GM23338 (cell line): ENCODE measurements at regions not wholly inside any gene's neighbourhood (a gene's known extent, or its start where the extent isn't known, plus 50 kb on each side); places are given as distances from the start of the nearest gene placed in this dataset.

Experiments used
- ATAC-seq: fragments of 200-7000 bp; cut with Tn5 transposase; 3 replicates; pipeline ENCODE4 v1.9.1; 2020
- DNase-seq: peaks from one replicate; pipeline ENCODE4 v3.0.0-alpha.2; 2015; ENCODE audit warnings: low spot score
- H2AFZ ChIP-seq: fragments of 200-600 bp; sonication (generic); 2 replicates; pipeline ENCODE4 v1.8.0; 2016; ENCODE audit warnings: antibody characterized with exemption, mild to moderate bottlenecking, moderate library complexity
- H3F3A ChIP-seq: fragments of 200-600 bp; sonication (generic); replicated peaks from 2 replicates; pipeline ENCODE4 v1.8.0; 2017; ENCODE audit warnings: antibody characterized with exemption, mixed run types, low read depth
- H3K27ac ChIP-seq: fragments of 200-600 bp; sonication (generic); 2 replicates; pipeline ENCODE4 v1.6.1; 2016; ENCODE audit warnings: low read depth
- H3K27me3 ChIP-seq: fragments of 200-600 bp; sonication (generic); 2 replicates; pipeline ENCODE4 v1.8.0; 2016; ENCODE audit warnings: mild to moderate bottlenecking, mixed run types, moderate library complexity; ENCODE audit not compliant: insufficient read depth
- H3K36me3 ChIP-seq: fragments of 200-600 bp; sonication (generic); 2 replicates; pipeline ENCODE4 v1.8.0; 2016; ENCODE audit warnings: mild to moderate bottlenecking; ENCODE audit not compliant: insufficient read depth
- H3K4me1 ChIP-seq: fragments of 200-600 bp; sonication (generic); 2 replicates; pipeline ENCODE4 v1.8.0; 2016; ENCODE audit warnings: mild to moderate bottlenecking, moderate library complexity; ENCODE audit not compliant: insufficient read depth
- H3K4me2 ChIP-seq: fragments of 200-600 bp; sonication (generic); 2 replicates; pipeline ENCODE4 v1.7.1; 2017; ENCODE audit warnings: mixed run types
- H3K4me3 ChIP-seq: fragments of 200-600 bp; sonication (generic); 2 replicates; pipeline ENCODE4 v1.6.1; 2016; ENCODE audit warnings: mixed run types
- H3K79me2 ChIP-seq: fragments of 200-600 bp; sonication (generic); replicated peaks from 2 replicates; pipeline ENCODE4 v1.8.0; 2017; ENCODE audit warnings: mild to moderate bottlenecking; ENCODE audit not compliant: insufficient read depth
- H3K9me2 ChIP-seq: fragments of 200-600 bp; sonication (generic); 2 replicates; pipeline ENCODE4 v1.8.0; 2017; ENCODE audit not compliant: insufficient read depth
- H4K20me1 ChIP-seq: fragments of 200-600 bp; sonication (generic); replicated peaks from 2 replicates; pipeline ENCODE4 v1.8.0; 2017; ENCODE audit warnings: mild to moderate bottlenecking; ENCODE audit not compliant: insufficient read depth
- H3K27ac Mint-ChIP-seq: 2 replicates; pipeline ENCODE4 v1.8.0; 2020; ENCODE audit warnings: inconsistent platforms, mild to moderate bottlenecking, moderate library complexity, mixed read lengths
- H3K27me3 Mint-ChIP-seq: 3 replicates; pipeline ENCODE4 v1.8.0; 2022; ENCODE audit warnings: low read depth, mild to moderate bottlenecking, moderate library complexity, mixed read lengths, inconsistent platforms; ENCODE audit not compliant: insufficient read depth, poor library complexity
- H3K36me3 Mint-ChIP-seq: 3 replicates; pipeline ENCODE4 v1.8.0; 2021; ENCODE audit warnings: low read depth, mild to moderate bottlenecking, inconsistent platforms, moderate library complexity, mixed read lengths
- H3K4me1 Mint-ChIP-seq: 3 replicates; pipeline ENCODE4 v1.8.0; 2020; ENCODE audit warnings: mild to moderate bottlenecking, inconsistent platforms, mixed read lengths
- H3K4me3 Mint-ChIP-seq: 3 replicates; pipeline ENCODE4 v1.8.0; 2021; ENCODE audit warnings: moderate library complexity, mild to moderate bottlenecking, inconsistent platforms, mixed read lengths
- H3K9me3 Mint-ChIP-seq: 3 replicates; pipeline ENCODE4 v1.8.0; 2020; ENCODE audit warnings: moderate library complexity, mild to moderate bottlenecking, inconsistent platforms, mixed read lengths
- CREB1 ChIP-seq: fragments of 250-450 bp; sonication (Bioruptor Pico); IDR thresholded peaks from 2 replicates; pipeline ENCODE4 v1.5.0; 2020; ENCODE audit warnings: low read depth, mild to moderate bottlenecking, moderate library complexity
- CTCF ChIP-seq, 2 experiments: fragments of 200-600 bp in 1 of 2; sonication (generic) in 1 of 2; conservative IDR thresholded peaks; 2 replicates each; pipeline versions ENCODE4 v1.5.1 to v1.6.1; 2016 to 2017; ENCODE audit warnings: antibody characterized with exemption in 2 of 2, low read depth in 2 of 2, mild to moderate bottlenecking in 2 of 2, moderate library complexity in 1 of 2
- ETS1 ChIP-seq: IDR thresholded peaks from 2 replicates; pipeline ENCODE4 v1.6.1; 2016; ENCODE audit warnings: antibody characterized with exemption
- EZH2 ChIP-seq: fragments of 200-600 bp; sonication (generic); IDR thresholded peaks from one replicate; pipeline ENCODE4 v1.8.0; 2017; ENCODE audit warnings: antibody characterized with exemption, mild to moderate bottlenecking, low read depth; ENCODE audit not compliant: unreplicated experiment
- EZH2phosphoT487 ChIP-seq: fragments of 200-600 bp; sonication (generic); IDR thresholded peaks from one replicate; pipeline ENCODE4 v1.8.1; 2018; ENCODE audit warnings: antibody characterized with exemption; ENCODE audit not compliant: unreplicated experiment
- JUNB ChIP-seq: IDR thresholded peaks from one replicate; pipeline ENCODE4 v1.6.1; 2016; ENCODE audit warnings: antibody characterized with exemption; ENCODE audit not compliant: unreplicated experiment
- NANOG ChIP-seq: IDR thresholded peaks from 2 replicates; pipeline ENCODE4 v1.6.1; 2016; ENCODE audit warnings: antibody characterized with exemption, borderline replicate concordance
- POLR2AphosphoS5 ChIP-seq: IDR thresholded peaks from 2 replicates; pipeline ENCODE4 v1.6.1; 2016; ENCODE audit warnings: antibody characterized with exemption, low read depth
- REST ChIP-seq: IDR thresholded peaks from one replicate; pipeline ENCODE4 v1.6.1; 2018; ENCODE audit warnings: antibody characterized with exemption; ENCODE audit not compliant: unreplicated experiment
- STAT1 ChIP-seq: IDR thresholded peaks from one replicate; pipeline ENCODE4 v1.6.1; 2016; ENCODE audit warnings: antibody characterized with exemption; ENCODE audit not compliant: unreplicated experiment
- ZNF114 ChIP-seq: fragments of 250-450 bp; sonication (Bioruptor Pico); IDR thresholded peaks from 2 replicates; pipeline ENCODE4 v1.5.0; 2020; ENCODE audit warnings: mild to moderate bottlenecking, moderate library complexity
- ZNF331 ChIP-seq: fragments of 250-450 bp; sonication (Bioruptor Pico); IDR thresholded peaks from 2 replicates; pipeline ENCODE4 v1.5.0; 2020; ENCODE audit warnings: low read depth, mild to moderate bottlenecking, moderate library complexity
- ZNF462 ChIP-seq: fragments of 250-450 bp; sonication (Bioruptor Pico); IDR thresholded peaks from 2 replicates; pipeline ENCODE4 v1.5.0; 2020; ENCODE audit warnings: mild to moderate bottlenecking, moderate library complexity

- no peak overlapping the region for H3K4me2 ChIP-seq
- no peak for TF ChIP-seq POLR2AphosphoS5
- no peak for TF ChIP-seq ZNF462 (CRISPR knock-in tag)
- TF ChIP-seq ZNF331 (CRISPR knock-in tag), result no peak
- no peak for TF ChIP-seq CREB1
- no peak for TF ChIP-seq CTCF (conservative IDR thresholded peaks at IDR 0.05; ENCODE audit: low read depth in 2 of 2)
- no peak for TF ChIP-seq ETS1
- TF ChIP-seq STAT1, result no peak
- no peak for TF ChIP-seq EZH2phosphoT487
- no peak for TF ChIP-seq REST
- TF ChIP-seq ZNF114, result no peak
- TF ChIP-seq NANOG, result no peak
- no peak for TF ChIP-seq EZH2
- no peak for TF ChIP-seq JUNB
- no peak overlapping the region for H3K4me3 ChIP-seq
- H2AFZ ChIP-seq, result no peak overlapping the region
- no peak overlapping the region for H3K27ac ChIP-seq
- no peaks in the 10 kb centered on the region for H3K36me3 ChIP-seq
- no peak overlapping the region for H3K27ac Mint-ChIP-seq
- H3K9me3 Mint-ChIP-seq, result no peaks in the 10 kb centered on the region
- H3K27me3 ChIP-seq, result no peaks in the 10 kb centered on the region
- ATAC-seq (no peak), DNase-seq (no peak)
- no peaks in the 10 kb centered on the region for H4K20me1 ChIP-seq
- H3K27me3 Mint-ChIP-seq, result peaks cover 4% of the 10 kb centered on the region
- H3F3A ChIP-seq, result no peaks in the 10 kb centered on the region
- peaks cover 17% of the 10 kb centered on the region for H3K4me1 Mint-ChIP-seq
- H3K4me3 Mint-ChIP-seq, result no peak overlapping the region
- no peaks in the 10 kb centered on the region for H3K9me2 ChIP-seq
- peaks cover 20% of the 10 kb centered on the region for H3K4me1 ChIP-seq
- H3K36me3 Mint-ChIP-seq, result no peaks in the 10 kb centered on the region
- H3K79me2 ChIP-seq, result no peaks in the 10 kb centered on the region
These were observed 265.5 kb upstream of the ADRA1B start for GRCh38 chr5:159650803-159651202.
